Endothelial cell (in vitro differentiated cells): ENCODE measurements at regions not wholly inside any gene's neighbourhood (a gene's known extent, or its start where the extent isn't known, plus 50 kb on each side); places are given as distances from the start of the nearest gene placed in this dataset.

Source experiments
- DNase-seq: peaks from one replicate; pipeline ENCODE4 v3.0.0; 2021; ENCODE audit warnings: low spot score
- H3K27ac Mint-ChIP-seq: one replicate; pipeline ENCODE4 v1.8.0; 2021; ENCODE audit warnings: mixed read lengths, inconsistent platforms; ENCODE audit not compliant: unreplicated experiment
- H3K27me3 Mint-ChIP-seq: one replicate; pipeline ENCODE4 v1.8.0; 2021; ENCODE audit warnings: mild to moderate bottlenecking, moderate library complexity, mixed read lengths, inconsistent platforms; ENCODE audit not compliant: unreplicated experiment
- H3K36me3 Mint-ChIP-seq: one replicate; pipeline ENCODE4 v1.8.0; 2021; ENCODE audit warnings: mild to moderate bottlenecking, low read depth, mixed read lengths, inconsistent platforms; ENCODE audit not compliant: unreplicated experiment
- H3K4me1 Mint-ChIP-seq: one replicate; pipeline ENCODE4 v1.8.0; 2021; ENCODE audit warnings: mild to moderate bottlenecking, mixed read lengths, inconsistent platforms; ENCODE audit not compliant: unreplicated experiment
- H3K4me3 Mint-ChIP-seq: one replicate; pipeline ENCODE4 v1.8.0; 2021; ENCODE audit warnings: mild to moderate bottlenecking, mixed read lengths, inconsistent platforms; ENCODE audit not compliant: unreplicated experiment
- H3K9me3 Mint-ChIP-seq: one replicate; pipeline ENCODE4 v1.8.0; 2021; ENCODE audit warnings: mixed read lengths, inconsistent platforms; ENCODE audit not compliant: unreplicated experiment
- CTCF ChIP-seq: fragments of 200-600 bp; sonication (generic); IDR thresholded peaks from one replicate; pipeline ENCODE4 v1.5.0; 2021; ENCODE audit warnings: antibody characterized with exemption; ENCODE audit not compliant: unreplicated experiment

- Mint-ChIP-seq H3K27ac (no peak overlapping the region), H3K4me3 (no peak overlapping the region), H3K9me3 (no peaks in the 10 kb centered on the region), H3K36me3 (peaks cover 5% of the 10 kb centered on the region), H3K27me3 (peaks cover 5% of the 10 kb centered on the region), H3K4me1 (peaks cover 19% of the 10 kb centered on the region)
- DNase-seq = no peak
- TF ChIP-seq CTCF = no peak
Measured at GRCh38 chr6:2589171-2589661, 161.5 kb downstream of the MYLK4 start.

- H3K9me3 Mint-ChIP-seq = no peaks in the 10 kb centered on the region
- H3K27me3 Mint-ChIP-seq = peaks cover 7% of the 10 kb centered on the region
- no peak for DNase-seq
- H3K4me1 Mint-ChIP-seq = peaks cover 41% of the 10 kb centered on the region
- peaks cover 8% of the 10 kb centered on the region for H3K36me3 Mint-ChIP-seq
- TF ChIP-seq CTCF = no peak
- no peak overlapping the region for H3K4me3 Mint-ChIP-seq
- H3K27ac Mint-ChIP-seq = no peak overlapping the region
Measured at GRCh38 chr6:2583459-2583858, 167.3 kb downstream of the MYLK4 start.

DNA sequence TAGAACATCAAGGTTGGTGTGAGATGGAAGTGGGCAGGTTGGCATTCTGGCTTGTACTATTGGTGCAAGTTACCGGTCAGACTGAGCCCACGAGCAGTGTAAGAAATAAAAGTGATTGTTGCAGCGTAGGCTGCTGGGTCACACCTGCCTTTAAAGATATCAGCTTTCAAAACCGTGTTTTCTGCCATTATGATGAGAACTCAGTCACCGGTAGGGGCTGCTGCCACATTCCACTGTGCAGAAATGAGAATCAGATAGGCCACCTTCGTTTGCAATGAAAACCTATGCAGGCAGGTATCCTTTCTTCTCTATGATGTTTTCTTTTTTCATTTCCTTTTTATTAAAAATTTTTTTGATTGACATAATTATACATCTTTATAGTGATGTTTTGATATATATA lies 168.5 kb downstream of the MYLK4 start:
- Mint-ChIP-seq H3K36me3 (peaks cover 8% of the 10 kb centered on the region), H3K9me3 (no peaks in the 10 kb centered on the region), H3K4me1 (peaks cover 46% of the 10 kb centered on the region), H3K4me3 (no peak overlapping the region), H3K27ac (no peak overlapping the region), H3K27me3 (peaks cover 7% of the 10 kb centered on the region)
- no peak for DNase-seq
- no peak for TF ChIP-seq CTCF

- DNase-seq = no peak
- H3K36me3 Mint-ChIP-seq = peaks cover 8% of the 10 kb centered on the region
- H3K4me1 Mint-ChIP-seq = peaks cover 49% of the 10 kb centered on the region
- peak overlapping the region; percentile 87 for H3K27ac Mint-ChIP-seq
- TF ChIP-seq CTCF = no peak
- H3K9me3 Mint-ChIP-seq = no peaks in the 10 kb centered on the region
- H3K4me3 Mint-ChIP-seq = no peak overlapping the region
- H3K27me3 Mint-ChIP-seq = peaks cover 7% of the 10 kb centered on the region
Measured at GRCh38 chr6:2581611-2582010, 169.1 kb downstream of the MYLK4 start.

DNA sequence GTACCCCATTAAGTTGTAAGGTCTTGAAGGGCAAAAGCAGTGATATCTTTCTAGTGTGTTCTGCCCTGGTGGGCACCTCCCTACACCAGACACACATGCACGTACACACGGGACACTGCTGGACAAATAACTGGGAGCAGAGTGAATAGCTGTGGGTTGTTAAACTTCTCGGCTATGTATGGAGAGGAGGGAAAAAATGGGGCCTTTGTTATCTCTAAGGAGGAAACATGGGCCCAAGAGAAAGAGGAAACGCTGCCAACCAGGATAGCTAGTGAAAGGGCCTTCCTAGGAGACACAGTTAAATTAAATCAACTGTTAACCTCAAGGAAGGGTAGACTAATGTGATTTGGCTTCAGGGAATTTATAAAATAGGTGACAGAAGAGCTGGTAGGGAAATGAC lies 169.7 kb downstream of the MYLK4 start:
- peaks cover 8% of the 10 kb centered on the region for H3K36me3 Mint-ChIP-seq
- no peak for TF ChIP-seq CTCF
- no peak overlapping the region for H3K4me3 Mint-ChIP-seq
- peaks cover 7% of the 10 kb centered on the region for H3K27me3 Mint-ChIP-seq
- H3K4me1 Mint-ChIP-seq = peaks cover 54% of the 10 kb centered on the region
- peak overlapping the region; percentile 87 for H3K27ac Mint-ChIP-seq
- no peak for DNase-seq
- no peaks in the 10 kb centered on the region for H3K9me3 Mint-ChIP-seq
